ENCODE measurements at regions not wholly inside any gene's neighbourhood (a gene's known extent, or its start where the extent isn't known, plus 50 kb on each side); places are given as distances from the start of the nearest gene placed in this dataset.

GRCh38 chr2:144706647-144707046, 186.7 kb upstream of the ZEB2 start:
- DNase-seq (no peak), ATAC-seq (no peak)
- Histone ChIP-seq H3K9me3 (ENCODE audit: control insufficient read depth, low read length) (no peaks in the 10 kb centered on the region), H3K4me3 (ENCODE audit: low read length) (no peak overlapping the region), H3K4me1 (ENCODE audit: control insufficient read depth, insufficient read depth, low read length) (no peaks in the 10 kb centered on the region), H3K27me3 (ENCODE audit: control insufficient read depth, insufficient read depth) (no peaks in the 10 kb centered on the region), H3K27ac (ENCODE audit: low read length) (no peak overlapping the region)
- WGBS = 98% methylated on average over 4 of the region's 4 CpGs
- intact Hi-C loops (cut with DNase I) = no loop called here

DNA sequence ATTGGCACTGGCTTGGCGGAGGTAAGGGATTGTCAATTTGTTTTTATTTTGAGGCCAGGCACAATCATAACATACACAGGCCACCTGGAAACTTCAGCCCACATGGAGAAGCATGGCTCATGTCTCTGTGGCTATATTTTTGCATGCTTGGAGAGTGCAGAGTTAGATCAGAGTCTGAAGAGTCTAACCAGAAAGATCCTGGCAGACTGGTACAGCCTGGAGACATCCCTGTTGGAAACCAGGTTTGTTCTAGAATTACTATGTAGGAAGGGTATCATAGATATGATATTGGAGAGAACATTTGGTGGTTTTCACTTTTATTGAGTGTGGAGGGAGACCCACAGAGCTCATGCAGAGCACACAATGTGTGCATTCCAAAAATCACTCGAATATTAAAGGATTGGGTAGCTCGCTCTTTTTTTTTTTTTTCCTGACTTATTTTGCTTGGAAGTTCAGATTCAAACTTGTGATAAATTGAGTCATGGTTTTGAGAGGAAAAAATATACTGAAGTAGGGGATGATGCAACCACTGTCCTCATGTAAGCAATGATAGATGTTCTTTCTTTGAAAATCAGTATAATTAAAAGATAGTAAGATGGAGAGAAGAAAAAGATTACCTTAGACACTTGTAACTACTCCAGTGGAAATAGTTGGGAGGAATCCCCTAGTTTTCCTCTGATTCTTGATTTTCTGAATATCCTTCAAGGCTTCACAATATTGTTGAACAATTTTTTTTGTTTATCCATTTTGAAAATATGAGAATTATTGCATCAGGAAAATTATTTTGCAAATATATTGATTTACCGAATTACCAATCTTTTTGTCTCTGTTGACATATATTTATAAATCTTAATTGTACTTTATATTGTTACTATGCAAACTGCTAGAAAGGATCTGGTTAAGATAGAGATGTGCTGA, 185.7 kb upstream of the ZEB2 start:
- Histone ChIP-seq H3K27me3 (ENCODE audit: control insufficient read depth, insufficient read depth) (no peaks in the 10 kb centered on the region), H3K4me3 (ENCODE audit: low read length) (no peak overlapping the region), H3K9me3 (ENCODE audit: control insufficient read depth, low read length) (no peaks in the 10 kb centered on the region), H3K4me1 (ENCODE audit: control insufficient read depth, insufficient read depth, low read length) (no peaks in the 10 kb centered on the region), H3K27ac (ENCODE audit: low read length) (no peak overlapping the region)
- DNase-seq (no peak), ATAC-seq (no peak)
- intact Hi-C loops (cut with DNase I) = no loop called here
- 83% methylated on average over 4 of the region's 4 CpGs for WGBS

DNA sequence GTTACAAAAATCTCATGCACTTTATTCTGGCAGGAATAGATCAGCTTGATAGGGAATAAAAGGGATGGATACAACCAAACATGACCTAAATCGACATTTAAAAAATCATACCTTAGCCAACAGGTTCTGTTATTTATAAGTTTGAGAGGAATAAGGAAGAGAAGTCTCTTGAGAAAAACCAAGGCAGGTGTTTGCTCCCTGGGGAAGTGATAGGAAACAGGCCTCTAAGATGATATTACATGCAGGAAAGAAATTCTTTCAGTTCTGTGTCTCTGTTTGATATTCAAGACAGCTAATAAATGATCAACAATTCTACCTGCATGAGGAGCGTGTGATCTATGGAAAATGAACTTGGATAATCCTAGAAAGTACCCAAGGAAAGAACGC, 184.8 kb upstream of the ZEB2 start:
- DNase-seq = no peak
- Histone ChIP-seq H3K4me1 (ENCODE audit: control insufficient read depth, insufficient read depth, low read length) (no peaks in the 10 kb centered on the region), H3K4me3 (ENCODE audit: low read length) (no peak overlapping the region), H3K27me3 (ENCODE audit: control insufficient read depth, insufficient read depth) (no peaks in the 10 kb centered on the region), H3K27ac (ENCODE audit: low read length) (no peak overlapping the region), H3K9me3 (ENCODE audit: control insufficient read depth, low read length) (no peaks in the 10 kb centered on the region)
- ATAC-seq = no peak
- intact Hi-C loops (cut with DNase I) = no loop called here
- 80% methylated on average over 3 of the region's 3 CpGs for WGBS

DNA sequence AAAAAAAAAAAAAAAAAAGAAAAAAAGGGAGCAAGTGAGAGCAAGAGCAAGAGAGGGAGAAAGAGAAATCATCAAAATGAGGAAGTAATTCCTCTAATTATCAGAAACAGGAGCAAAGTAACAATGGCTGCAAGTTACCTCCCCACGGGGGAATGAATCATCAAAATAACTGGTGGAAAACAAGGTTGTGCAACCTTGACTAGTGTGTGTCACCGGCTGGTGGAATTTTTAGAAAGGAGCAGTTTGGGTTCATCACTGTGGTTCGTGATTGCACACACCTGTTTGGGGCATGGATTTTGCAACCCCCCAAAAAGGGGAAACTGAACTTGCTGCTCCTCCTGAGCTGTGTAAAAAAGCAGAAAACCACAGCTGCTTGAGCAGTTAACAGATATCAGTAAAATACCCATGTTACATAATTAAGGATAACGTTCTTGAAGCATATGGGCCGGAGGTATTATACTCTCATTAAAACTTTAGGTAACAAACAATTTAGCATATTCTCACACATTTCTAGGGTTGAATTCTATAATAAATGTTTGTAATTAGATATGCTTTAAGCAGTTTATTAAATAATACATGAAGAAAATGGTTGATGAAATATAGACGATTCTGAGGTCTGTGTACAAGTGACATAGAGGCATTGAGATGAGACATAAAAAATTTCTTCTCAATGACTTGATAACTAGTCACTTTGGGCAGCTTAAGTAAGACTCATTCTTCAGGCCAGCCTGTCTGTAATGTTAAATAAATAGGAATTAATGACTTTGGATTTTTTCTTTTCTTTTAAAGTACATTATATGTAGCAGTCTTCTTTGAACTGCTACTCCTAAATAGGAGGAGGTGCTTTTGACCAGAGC, 184.2 kb upstream of the ZEB2 start:
- no peaks in the 10 kb centered on the region for H3K9me3 ChIP-seq (ENCODE audit: control insufficient read depth, low read length)
- H3K4me3 ChIP-seq (ENCODE audit: low read length) = no peak overlapping the region
- WGBS = 70% methylated on average over 6 of the region's 6 CpGs
- H3K27me3 ChIP-seq (ENCODE audit: control insufficient read depth, insufficient read depth) = no peaks in the 10 kb centered on the region
- H3K27ac ChIP-seq (ENCODE audit: low read length) = no peak overlapping the region
- intact Hi-C loops (cut with DNase I) = no loop called here
- DNase-seq (peak in 1 of 3 donors; percentile 12), ATAC-seq (peak; percentile 31 to 43)
- no peaks in the 10 kb centered on the region for H3K4me1 ChIP-seq (ENCODE audit: control insufficient read depth, insufficient read depth, low read length)

DNA sequence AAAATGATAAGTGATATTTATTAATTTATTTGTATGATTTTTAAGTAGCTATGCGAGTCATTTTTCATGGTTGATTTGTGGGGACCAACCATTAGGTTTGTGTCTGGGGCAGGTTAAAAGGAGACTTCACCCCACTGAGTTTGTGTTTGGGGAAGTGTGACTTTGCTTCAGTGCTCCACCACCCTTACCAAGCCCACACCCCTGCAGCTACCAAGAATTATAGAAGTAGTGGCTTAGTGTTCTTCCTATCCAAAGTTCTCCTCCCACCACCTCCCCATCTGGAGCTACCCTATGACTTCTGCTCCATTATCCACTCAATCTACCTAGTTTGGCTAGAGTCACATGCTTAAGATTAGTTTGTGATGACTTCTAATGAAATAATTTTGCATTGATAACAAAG, 182.1 kb upstream of the ZEB2 start:
- Histone ChIP-seq H3K4me1 (ENCODE audit: control insufficient read depth, insufficient read depth, low read length) (no peaks in the 10 kb centered on the region), H3K4me3 (ENCODE audit: low read length) (no peak overlapping the region), H3K27ac (ENCODE audit: low read length) (no peak overlapping the region), H3K27me3 (ENCODE audit: control insufficient read depth, insufficient read depth) (no peaks in the 10 kb centered on the region), H3K9me3 (ENCODE audit: control insufficient read depth, low read length) (no peaks in the 10 kb centered on the region)
- intact Hi-C loops (cut with DNase I) = no loop called here
- 82% methylated on average over 1 of the region's 1 CpG for WGBS
- ATAC-seq (peak; percentile 39 to 54), DNase-seq (no peak)

GRCh38 chr2:144701259-144701658, 181.3 kb upstream of the ZEB2 start:
- no peaks in the 10 kb centered on the region for H3K9me3 ChIP-seq (ENCODE audit: control insufficient read depth, low read length)
- no peak overlapping the region for H3K4me3 ChIP-seq (ENCODE audit: low read length)
- DNase-seq (no peak), ATAC-seq (no peak)
- H3K27me3 ChIP-seq (ENCODE audit: control insufficient read depth, insufficient read depth) = no peaks in the 10 kb centered on the region
- WGBS = 84% methylated on average over 2 of the region's 2 CpGs
- intact Hi-C loops (cut with DNase I) = no loop called here
- H3K27ac ChIP-seq (ENCODE audit: low read length) = no peak overlapping the region
- H3K4me1 ChIP-seq (ENCODE audit: control insufficient read depth, insufficient read depth, low read length) = no peaks in the 10 kb centered on the region

DNA sequence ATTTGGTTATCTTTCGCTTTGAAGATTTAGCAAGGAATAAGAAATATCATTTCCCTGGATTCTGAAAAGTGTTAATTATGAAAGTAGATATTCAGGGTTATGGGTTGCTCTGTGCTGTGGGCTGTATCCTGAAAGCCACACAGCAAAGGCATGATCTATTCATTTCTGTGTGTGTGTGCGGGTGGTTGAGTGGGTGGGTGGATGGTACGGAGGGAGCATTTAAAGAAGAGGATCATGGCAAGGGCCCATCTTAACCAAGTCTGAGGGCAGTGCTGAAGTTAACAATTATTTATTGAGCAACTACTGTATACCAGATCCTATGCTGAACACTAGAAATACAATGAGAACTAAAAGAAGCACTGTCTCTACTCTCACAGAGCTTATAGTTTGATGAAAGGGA, 178.2 kb upstream of the ZEB2 start:
- DNase-seq = no peak

GRCh38 chr2:144695657-144696056, 175.7 kb upstream of the ZEB2 start:
- H3K4me1 ChIP-seq (ENCODE audit: control insufficient read depth, insufficient read depth, low read length) = no peaks in the 10 kb centered on the region
- ATAC-seq (no peak), DNase-seq (no peak)
- H3K4me3 ChIP-seq (ENCODE audit: low read length) = no peak overlapping the region
- intact Hi-C loops (cut with DNase I) = no loop called here
- WGBS = 82% methylated on average over 1 of the region's 1 CpG
- H3K27ac ChIP-seq (ENCODE audit: low read length) = no peak overlapping the region
- H3K9me3 ChIP-seq (ENCODE audit: control insufficient read depth, low read length) = no peaks in the 10 kb centered on the region
- no peaks in the 10 kb centered on the region for H3K27me3 ChIP-seq (ENCODE audit: control insufficient read depth, insufficient read depth)

More for the DNA sequence above, 178.2 kb upstream of the ZEB2 start:
- Histone ChIP-seq H3K27me3 (ENCODE audit: control insufficient read depth, insufficient read depth) (no peaks in the 10 kb centered on the region), H3K4me1 (ENCODE audit: control insufficient read depth, insufficient read depth, low read length) (no peaks in the 10 kb centered on the region), H3K4me3 (ENCODE audit: low read length) (no peak overlapping the region), H3K27ac (ENCODE audit: low read length) (no peak overlapping the region), H3K9me3 (ENCODE audit: control insufficient read depth, low read length) (no peaks in the 10 kb centered on the region)
- intact Hi-C loops (cut with DNase I) = no loop called here
- 96% methylated on average over 3 of the region's 3 CpGs for WGBS
- ATAC-seq = no peak

- ATAC-seq (no peak), DNase-seq (no peak)
- Histone ChIP-seq H3K27me3 (ENCODE audit: control insufficient read depth, insufficient read depth) (no peaks in the 10 kb centered on the region), H3K27ac (ENCODE audit: low read length) (no peak overlapping the region), H3K4me1 (ENCODE audit: control insufficient read depth, insufficient read depth, low read length) (no peaks in the 10 kb centered on the region), H3K9me3 (ENCODE audit: control insufficient read depth, low read length) (no peaks in the 10 kb centered on the region), H3K4me3 (ENCODE audit: low read length) (no peak overlapping the region)
- intact Hi-C loops (cut with DNase I) = no loop called here
- WGBS = 95% methylated on average over 1 of the region's 1 CpG
Measured at GRCh38 chr2:144694456-144694855, 174.5 kb upstream of the ZEB2 start.

GRCh38 chr2:144693179-144693578, 173.3 kb upstream of the ZEB2 start:
- ATAC-seq = peak in 1 of 2 donors; percentile 41
- 80% methylated on average over 3 of the region's 3 CpGs for WGBS

DNA sequence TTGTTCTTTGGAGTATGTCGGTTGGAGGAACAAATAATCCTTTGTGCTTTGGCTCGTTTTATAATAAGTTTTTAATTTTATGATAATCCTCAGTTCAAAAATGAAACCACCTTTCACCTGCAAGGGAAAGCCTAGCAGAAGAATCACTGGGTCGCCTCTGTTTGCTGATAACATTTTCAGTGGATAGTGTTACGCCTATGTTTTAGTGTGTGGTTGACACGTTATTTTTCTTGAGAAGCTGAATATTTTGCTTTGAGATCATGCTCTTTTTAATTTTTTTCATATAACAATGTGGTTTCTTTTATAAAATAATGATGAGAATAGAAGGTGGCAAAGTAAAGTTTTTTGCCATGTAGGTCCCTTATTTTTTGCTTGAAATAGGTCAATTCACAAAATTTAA, 172.7 kb upstream of the ZEB2 start:
- Histone ChIP-seq H3K4me1 (ENCODE audit: control insufficient read depth, insufficient read depth, low read length) (no peaks in the 10 kb centered on the region), H3K27me3 (ENCODE audit: control insufficient read depth, insufficient read depth) (no peaks in the 10 kb centered on the region), H3K9me3 (ENCODE audit: control insufficient read depth, low read length) (no peaks in the 10 kb centered on the region), H3K27ac (ENCODE audit: low read length) (no peak overlapping the region), H3K4me3 (ENCODE audit: low read length) (no peak overlapping the region)
- WGBS = 88% methylated on average over 5 of the region's 5 CpGs
- ATAC-seq (no peak), DNase-seq (no peak)
- intact Hi-C loops (cut with DNase I) = no loop called here

More at GRCh38 chr2:144693179-144693578, 173.3 kb upstream of the ZEB2 start:
- H3K27me3 ChIP-seq (ENCODE audit: control insufficient read depth, insufficient read depth) = no peaks in the 10 kb centered on the region
- intact Hi-C loops (cut with DNase I) = no loop called here
- no peaks in the 10 kb centered on the region for H3K9me3 ChIP-seq (ENCODE audit: control insufficient read depth, low read length)
- no peaks in the 10 kb centered on the region for H3K4me1 ChIP-seq (ENCODE audit: control insufficient read depth, insufficient read depth, low read length)
- H3K27ac ChIP-seq (ENCODE audit: low read length) = no peak overlapping the region
- no peak for DNase-seq
- H3K4me3 ChIP-seq (ENCODE audit: low read length) = no peak overlapping the region
